ENCODE measurements at regions not wholly inside any gene's neighbourhood (a gene's known extent, or its start where the extent isn't known, plus 50 kb on each side); places are given as distances from the start of the nearest gene placed in this dataset.

GRCh38 chr12:3989218-3989550 lies 116.0 kb upstream of the PARP11 start:
- TF ChIP-seq CTCF (conservative IDR thresholded peaks at IDR 0.05) (no peak), ZFX (IDR thresholded peaks at IDR 0.05) (no peak)

All from C4-2B (cell line).